ENCODE measurements at regions not wholly inside any gene's neighbourhood (a gene's known extent, or its start where the extent isn't known, plus 50 kb on each side); places are given as distances from the start of the nearest gene placed in this dataset.
"Not testable (repeated sequence)": the region's sequence is repeated elsewhere in the genome, so short reads cannot be mapped to it uniquely, and the experiment has no call there.

DNA sequence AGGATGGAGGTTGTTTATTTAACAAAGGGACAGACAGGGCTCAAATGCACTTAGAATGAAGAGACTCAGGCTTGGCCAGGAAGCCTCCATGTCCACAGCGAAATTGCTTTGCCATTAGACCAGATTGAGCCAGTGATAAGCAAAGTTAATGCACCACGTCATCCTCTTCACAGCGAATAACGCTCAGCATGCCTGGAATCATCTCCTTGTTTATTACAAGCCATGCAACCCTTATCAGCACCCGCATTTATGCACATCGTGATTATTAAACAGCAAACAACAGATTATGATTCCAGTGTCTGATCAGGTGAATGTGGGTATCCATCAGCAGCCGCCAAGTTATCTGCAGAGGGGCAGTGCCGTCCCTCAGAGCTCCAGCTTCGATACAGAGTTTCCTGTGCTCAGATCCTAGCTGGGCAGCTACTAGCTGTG, 175.0 kb upstream of the TMEM132C start:
- no peak for DNase-seq (ENCODE audit: low read depth in 2 of 2)

DNA sequence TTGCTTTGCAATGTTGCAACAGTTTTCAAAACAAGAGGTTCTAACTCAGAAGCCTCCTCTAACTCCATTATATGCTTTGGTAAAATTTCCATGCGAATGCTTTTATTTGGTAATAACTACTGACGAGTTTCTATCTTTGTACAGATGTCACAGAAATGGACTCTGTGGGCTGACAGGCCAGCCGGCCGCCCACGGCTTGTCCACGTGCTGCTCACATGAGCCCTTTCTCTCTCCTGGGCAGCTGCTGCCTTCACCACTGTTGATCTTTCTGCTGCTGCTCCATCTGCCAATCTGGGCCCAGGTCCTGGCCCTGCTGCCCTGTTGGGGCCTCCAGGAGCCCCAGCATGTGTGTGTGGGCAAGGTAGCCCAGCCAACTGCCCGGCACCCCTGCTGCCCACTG, 168.2 kb upstream of the TMEM132C start:
- no peak for DNase-seq (ENCODE audit: low read depth in 2 of 2)

DNA sequence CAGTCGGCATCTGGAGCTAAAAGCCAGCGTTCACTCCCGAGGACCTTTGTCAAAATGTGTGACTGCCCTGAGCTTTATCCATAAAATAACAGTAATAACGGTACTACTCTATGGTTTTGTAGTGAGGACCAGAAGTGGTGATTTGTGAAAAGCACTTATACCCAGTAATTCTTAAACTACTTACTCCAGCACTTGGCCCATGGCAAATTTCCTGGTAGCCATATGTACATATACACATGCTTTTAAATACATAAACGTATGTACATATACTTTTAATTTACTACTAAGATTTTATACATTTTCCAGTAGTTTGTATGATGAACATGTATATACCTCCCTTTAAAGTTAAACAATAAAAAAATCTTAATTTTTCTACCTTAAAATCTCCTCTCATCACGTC, 163.8 kb upstream of the TMEM132C start:
- DNase-seq (ENCODE audit: low read depth in 2 of 2), result no peak

DNA sequence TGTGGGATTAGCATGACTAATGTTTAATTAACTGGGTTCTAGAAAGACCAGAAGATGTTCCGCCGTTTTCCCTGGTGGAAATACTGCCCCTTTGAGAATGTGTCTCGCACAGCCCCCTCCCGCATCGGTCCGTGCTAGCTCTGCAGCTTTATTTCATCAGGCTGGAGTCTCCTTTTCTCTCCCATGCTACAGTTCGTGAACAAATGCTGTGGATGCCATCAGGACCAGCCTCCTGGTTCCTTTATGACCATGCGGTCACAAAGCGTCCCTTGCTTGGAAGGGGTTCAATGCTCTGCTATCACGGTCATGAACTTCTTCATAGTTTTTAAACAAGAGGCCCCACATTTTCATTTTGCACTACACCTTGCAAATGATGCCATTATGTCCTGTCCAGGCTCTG, 157.7 kb upstream of the TMEM132C start:
- no peak for DNase-seq (ENCODE audit: low read depth in 2 of 2)

DNA sequence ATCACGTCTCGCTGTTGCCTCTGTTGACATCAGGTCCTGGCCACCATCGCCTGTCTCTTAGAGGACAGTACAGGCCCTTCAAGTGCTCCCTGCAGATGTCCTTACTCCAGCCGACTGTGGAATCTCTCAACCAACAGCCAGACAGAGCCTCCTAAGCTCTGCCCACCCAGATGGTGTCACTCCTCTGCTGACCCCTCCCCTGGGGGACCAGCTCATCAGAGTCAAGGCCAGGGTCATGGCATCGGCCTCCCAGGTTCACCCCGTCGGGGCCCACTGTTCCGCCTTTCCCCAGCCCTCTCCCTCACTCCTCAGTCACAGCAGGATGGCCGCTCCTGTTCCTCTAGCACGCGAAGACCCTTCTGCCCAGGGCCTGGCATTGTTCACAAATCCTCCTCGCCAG, 157.3 kb upstream of the TMEM132C start:
- DNase-seq (ENCODE audit: low read depth in 2 of 2), result no peak

DNA sequence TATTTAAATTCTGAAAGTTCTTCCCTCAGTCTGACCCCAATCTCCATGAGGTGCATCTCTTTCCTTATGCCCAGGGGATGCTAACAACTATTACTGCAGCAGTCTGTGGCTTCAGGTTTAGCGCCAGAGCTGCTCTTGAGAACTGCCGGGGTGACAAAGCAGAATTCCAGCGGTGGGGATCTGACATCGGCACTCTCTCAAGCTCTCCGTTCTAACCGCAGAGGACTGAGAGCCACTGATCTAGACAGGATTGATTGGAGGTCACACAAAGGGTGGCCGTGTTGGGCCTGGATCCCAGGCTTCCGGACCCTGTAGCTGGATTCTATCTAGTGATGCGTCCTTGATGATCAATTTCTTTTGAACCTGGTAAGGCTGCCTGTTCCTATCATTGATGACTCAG, 155.6 kb upstream of the TMEM132C start:
- DNase-seq (ENCODE audit: low read depth in 2 of 2), result no peak

DNA sequence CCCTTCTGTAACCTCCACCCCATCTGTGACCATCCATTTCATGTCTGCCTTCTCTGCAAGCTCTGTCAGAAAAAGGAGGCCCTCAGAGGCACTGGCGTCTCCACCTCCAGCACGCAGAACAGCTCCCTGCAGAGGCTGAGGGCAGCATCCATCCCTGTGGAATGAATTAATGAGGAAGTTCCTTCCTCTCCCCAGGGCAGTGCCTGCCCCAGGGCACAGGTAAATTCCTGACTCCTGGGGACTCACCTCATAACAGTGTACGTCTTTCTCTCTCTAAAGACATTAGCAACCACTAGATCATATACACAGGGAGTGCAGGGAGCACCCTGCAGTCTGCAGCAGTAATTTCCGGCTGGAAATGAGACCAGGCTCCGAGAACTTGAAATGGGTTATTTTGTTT, 155.0 kb upstream of the TMEM132C start:
- no peak for DNase-seq (ENCODE audit: low read depth in 2 of 2)

DNA sequence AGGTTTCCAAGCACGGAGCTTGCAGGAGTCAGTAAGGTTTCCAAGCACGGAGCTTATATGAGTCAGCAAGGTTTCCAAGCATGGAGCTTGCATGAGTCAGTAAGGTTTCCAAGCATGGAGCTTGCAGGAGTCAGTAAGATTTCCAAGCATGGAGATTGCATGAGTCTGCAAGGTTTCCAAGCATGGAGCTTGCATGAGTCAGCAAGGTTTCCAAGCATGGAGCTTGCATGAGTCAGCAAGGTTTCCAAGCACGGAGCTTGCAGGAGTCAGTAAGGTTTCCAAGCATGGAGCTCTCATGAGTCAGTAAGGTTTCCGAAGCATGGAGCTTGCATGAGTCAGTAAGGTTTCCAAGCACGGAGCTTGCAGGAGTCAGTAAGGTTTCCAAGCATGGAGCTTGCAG, 153.7 kb upstream of the TMEM132C start:
- not testable (repeated sequence) for DNase-seq (ENCODE audit: low read depth in 2 of 2)

DNA sequence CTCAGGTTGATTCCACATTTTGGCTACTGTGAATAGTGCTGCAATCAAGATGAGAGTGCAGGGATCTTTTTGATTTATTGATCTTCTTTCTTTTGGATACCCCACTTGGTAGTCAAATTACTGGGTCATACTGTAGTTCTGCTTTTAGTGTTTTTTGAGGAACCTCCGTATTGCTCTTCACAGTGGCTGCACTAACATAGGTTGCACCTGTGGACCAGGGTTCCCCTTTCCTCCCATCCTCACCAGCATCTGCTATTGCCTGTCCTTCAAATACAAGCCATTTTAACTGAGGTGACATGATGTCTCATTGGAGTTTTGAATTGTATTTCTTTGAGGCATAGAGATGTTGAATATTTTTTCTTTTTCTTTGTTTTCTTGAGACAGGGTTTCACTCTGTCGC, 152.5 kb upstream of the TMEM132C start:
- DNase-seq (ENCODE audit: low read depth in 2 of 2), result no peak

DNA sequence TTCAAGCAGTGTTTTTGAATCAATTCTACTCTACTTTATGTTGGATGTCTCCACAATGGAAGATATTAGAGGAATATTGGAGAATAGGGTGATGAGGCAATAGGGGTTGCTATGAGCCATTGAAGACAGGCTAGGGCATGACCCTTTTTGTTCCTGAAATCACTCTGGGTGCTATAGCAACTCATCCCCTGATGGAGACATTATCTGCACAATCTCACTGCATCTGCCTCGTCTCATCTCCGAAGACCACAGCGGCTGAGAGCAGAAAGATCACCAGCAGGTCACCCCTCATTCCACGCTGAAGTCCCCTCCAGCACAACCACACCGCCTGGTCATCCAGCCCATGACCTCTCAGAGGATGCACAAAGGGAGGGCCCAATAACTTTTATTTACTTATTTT, 150.4 kb upstream of the TMEM132C start:
- DNase-seq (ENCODE audit: low read depth in 2 of 2), result no peak

DNA sequence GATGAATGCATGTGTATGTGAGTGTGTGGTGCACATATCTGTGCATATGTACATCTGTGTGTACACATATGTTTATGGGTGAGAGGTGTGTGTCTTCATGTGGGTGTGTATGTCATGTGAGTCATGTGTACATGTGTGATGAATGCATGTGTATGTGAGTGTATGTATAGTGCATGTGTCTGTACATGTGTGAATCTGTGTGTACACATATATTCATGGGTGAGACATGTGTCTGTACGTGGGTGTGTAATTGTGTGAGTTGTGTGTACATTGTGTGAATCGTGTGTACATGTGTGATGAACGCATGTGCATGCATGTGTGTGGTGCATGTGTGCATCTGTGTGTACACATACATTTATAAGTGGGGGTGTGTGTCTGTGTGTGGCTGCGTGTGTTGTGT, 146.9 kb upstream of the TMEM132C start:
- DNase-seq (ENCODE audit: low read depth in 2 of 2), result no peak

DNA sequence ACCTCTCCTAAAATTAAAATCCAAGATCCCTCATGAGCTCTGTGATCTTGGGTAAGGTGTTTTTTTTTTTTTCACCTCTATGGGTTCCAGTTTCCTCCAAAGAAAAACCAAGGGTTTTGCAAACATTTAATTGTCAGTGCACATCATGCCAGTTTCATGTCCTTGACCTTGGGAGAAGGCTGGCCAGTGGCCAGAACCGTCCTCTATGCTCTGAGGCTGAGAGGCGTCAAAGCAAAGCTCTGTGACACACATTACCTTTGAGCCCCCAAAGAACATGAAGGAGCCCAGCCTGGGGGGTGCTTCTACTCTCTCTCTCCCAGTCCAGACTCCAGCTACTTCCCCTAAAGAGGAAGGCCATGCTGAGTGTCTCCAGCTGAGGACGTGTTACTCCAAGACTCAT, 145.5 kb upstream of the TMEM132C start:
- DNase-seq (ENCODE audit: low read depth in 2 of 2), result no peak

DNA sequence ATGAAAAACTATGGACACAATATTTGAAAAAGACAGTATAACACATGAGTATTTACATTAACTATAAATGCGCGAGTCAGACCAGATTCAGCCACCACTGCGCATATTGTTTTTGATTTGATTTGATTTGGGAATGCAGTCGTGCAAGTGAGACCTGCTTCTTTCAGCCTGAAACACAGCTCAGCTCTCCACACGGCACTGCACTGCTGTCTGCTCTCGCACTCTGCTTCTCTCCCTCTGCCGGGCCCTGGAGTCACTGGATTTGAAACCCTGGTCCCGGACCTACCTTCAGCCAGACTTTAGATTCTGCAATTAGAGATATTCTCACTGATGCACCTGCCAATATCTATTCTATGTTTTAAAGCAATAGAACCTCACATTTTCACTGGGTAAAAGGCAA, 143.9 kb upstream of the TMEM132C start:
- DNase-seq (ENCODE audit: low read depth in 2 of 2), result no peak

DNA sequence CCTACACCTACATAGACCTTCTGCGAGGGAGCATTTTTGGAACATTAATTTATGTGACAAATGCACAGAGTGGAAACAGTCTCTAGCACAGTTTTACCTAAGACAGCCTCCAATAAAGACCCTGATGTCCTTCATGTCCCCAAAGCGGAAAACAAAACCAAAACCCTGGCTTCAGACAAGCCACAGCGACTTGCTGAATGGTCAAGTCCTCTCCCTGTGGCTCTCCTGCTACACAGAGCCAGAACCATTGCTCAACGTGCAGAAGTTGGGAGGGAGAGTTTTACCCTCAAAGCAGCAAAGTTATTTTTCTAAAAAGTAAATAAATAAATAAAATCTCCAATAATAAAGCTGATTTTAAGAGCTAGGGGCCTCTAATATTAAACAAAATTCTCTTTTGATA, 135.0 kb upstream of the TMEM132C start:
- no peak for DNase-seq (ENCODE audit: low read depth in 2 of 2)

DNA sequence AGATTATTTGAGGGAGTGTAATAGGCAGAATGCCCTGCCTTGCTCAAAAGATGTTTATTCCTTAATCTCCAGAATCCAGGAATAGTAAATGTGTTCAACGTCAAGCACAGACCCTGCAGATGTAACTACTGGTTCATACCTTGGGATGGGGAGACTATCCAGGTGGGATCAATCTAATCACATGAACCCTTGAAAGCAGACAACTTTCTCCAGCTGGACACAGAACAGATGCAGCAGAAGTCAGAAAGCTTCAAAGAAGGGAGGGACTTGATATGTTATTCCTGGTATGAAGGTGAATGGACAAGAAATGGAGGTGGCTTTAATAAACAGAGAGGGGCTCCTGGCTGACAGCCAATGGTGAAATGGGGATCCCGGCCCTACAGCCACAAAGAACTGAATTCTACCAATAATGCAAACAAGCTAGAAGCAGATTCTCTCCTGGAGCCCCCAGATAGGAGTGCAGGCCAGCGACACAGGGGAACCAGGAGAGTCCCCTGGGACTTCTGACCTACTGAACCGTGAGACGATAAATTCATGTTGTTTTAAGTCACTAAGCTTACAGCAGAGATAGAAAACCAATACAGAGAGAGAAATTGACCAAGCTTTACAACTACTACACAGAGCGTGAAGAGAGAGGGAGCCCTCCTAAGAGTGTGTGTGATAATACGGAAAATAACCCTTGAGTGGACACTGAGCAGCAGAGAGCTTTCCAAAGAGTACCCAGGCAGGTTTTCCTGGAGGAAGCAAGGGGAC, 133.5 kb upstream of the TMEM132C start:
- no peak for DNase-seq (ENCODE audit: low read depth in 2 of 2)

DNA sequence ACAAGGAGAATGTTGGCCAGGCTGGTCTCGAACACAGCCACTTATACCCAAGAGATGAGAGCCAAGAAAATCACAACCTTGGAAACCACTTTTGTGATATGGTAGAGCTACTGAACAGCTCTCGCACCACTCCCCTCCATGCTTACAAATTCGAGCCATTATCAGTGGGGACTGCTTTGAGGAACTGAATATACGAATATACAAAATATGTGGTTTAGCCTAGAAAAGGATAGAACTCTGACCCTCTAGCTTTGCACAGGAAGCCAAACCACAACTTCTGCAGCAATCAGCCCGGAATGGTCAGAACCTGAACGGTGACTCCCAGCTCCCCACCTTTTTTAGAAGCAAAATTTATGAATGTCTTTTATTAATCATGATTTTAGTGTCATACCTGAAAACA, 129.8 kb upstream of the TMEM132C start:
- no peak for DNase-seq (ENCODE audit: low read depth in 2 of 2)

DNA sequence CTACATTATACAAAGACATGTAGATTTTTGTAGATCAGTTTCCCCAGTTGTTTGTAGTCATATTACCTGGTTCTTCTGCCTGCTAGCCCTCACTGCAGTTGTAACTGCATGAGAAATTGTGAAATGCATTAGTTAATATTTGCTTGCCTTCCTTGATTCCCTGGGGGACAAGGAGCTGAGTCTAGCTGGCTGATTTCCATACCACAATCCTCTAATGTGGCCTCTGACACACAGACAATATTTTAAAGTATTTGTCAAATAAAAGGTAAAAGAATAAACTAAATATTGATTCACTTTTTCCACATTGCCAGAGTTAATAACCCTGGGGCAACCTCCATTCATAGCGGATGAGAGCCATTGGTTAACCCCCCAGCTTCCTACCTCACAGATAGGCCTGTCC, 128.8 kb upstream of the TMEM132C start:
- no peak for DNase-seq (ENCODE audit: low read depth in 2 of 2)

DNA sequence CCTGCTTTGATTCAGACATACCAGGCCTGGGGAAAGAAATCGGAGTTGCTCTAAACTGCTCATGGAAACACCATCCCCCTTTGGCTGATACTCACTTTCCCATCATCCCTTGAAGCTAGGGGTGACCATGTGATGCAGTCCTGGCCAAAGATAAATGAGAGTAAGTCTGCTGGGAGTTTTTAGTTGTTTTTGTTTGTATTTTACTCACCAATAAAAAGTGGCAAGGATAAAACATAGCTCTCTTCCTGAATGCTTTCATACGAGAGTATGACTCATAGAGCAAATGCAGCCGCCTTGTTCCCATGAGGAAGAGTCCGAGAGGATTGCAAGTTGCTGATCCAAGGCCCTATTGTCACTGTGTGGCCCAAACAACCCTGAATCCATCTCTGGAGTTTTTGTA, 126.4 kb upstream of the TMEM132C start:
- no peak for DNase-seq (ENCODE audit: low read depth in 2 of 2)

DNA sequence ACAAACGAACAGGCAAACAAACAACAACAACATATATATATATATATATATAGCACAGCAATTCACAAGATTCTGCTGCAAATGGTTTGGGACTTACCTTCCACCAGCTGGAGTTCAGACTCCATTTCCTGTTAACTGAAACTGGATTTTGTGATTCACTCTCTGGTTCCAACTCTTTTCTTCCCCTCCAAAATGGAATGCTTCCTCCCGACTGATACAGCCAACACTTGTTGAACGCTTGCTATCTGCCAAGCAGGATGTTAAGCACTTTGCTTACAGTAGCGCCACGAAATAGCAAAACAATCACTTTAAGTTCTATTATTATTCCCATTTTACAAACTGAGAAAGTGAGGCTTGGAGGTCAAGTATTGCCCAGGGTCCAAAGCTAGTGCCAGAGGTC, 116.0 kb upstream of the TMEM132C start:
- DNase-seq (ENCODE audit: low read depth in 2 of 2), result no peak

DNA sequence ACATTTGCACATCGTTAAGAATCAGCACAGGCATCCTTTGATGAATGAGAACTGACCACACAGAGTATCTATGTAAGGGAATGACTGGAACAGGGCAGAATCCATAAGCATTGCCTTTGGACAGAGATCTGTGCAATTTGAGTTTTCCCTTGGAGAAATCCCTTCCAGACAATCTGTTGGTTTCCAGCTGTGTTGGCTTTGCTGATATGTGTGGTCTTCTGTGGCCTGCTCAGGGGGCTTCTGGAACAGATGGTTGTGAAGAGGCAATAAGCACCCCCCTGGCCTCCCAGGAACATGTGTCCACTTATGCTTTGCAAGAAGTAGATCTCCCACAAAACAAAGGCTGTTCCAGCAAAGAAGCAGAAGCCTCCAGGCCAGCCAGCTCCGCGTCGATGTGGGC, 111.4 kb upstream of the TMEM132C start:
- no peak for DNase-seq (ENCODE audit: low read depth in 2 of 2)

DNA sequence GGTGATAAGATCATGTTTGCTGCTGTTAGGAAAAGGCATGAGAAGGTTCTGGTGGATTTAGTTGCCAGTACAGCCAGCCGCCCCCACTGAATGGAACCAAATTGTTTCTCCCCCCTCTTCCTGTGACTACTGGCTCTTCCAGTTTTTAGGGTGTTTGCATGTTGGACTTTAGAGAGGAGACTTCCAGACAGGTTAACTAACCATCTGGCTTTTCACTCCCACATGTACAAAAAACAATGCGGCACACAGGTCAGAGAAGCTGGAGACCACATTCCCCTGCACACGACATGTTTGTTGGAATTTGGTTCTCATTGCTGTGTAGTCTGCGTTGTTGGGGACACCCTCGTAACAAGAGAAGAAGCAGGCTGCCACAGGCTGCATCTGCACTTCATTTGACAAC, 103.9 kb upstream of the TMEM132C start:
- DNase-seq (ENCODE audit: low read depth in 2 of 2), result no peak

DNA sequence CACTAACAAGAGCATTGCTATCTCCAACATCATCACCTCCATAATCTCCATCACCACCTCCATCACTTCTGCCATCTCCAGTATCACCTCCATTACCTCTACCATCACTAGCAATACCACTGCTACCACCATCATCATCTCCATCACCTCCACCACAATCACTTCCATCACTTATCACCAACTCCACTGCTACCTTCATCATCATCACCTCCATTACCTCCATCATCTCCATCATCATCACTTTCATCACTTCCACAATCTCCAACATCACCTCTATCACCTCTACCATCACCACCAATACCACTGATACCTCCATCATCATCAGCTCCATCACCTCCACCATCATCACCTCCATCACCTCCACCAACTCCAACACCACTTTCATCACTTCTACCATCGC, 102.4 kb upstream of the TMEM132C start:
- DNase-seq (ENCODE audit: low read depth in 2 of 2), result no peak

DNA sequence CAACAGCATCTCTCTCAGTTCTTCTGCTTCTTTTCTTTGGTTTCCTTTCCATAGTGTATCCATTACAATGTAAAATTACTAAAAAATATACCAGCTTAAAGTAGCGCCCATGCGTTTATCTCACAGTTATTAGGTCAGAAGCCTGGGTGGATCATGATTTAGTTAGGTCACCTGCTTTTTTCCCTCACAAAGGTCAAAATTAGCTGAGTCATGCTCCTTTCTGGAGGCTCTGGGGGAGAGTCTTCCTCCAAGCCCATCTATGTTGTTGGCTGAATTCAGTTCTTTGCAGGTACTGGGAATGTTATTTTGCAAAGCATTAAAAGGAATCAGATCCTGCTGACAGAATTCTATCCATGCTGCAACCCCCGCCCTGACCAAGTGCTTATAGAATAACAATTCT, 101.6 kb upstream of the TMEM132C start:
- DNase-seq (ENCODE audit: low read depth in 2 of 2), result no peak

DNA sequence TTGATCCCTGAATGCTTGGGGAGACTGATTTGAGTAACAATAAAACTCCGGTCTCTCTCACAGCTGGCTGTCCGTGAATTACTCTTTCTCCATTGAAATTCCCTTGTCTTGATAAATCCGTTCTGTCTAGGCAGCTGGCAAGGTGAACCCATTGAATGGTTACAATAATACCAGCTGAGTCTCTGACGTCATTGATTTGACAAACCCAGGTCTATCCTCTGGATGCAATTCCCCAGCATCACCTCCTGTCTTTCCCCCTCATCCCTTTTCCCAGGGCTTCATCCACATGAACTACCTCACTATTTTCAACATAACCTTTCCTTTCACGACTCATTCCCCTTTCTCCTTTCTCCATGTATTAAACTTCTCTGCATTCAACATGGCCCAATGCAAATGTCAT, 98.7 kb upstream of the TMEM132C start:
- no peak for DNase-seq (ENCODE audit: low read depth in 2 of 2)

Data from lung microvascular endothelial cell (primary cell).